ENCODE measurements at regions not wholly inside any gene's neighbourhood (a gene's known extent, or its start where the extent isn't known, plus 50 kb on each side); places are given as distances from the start of the nearest gene placed in this dataset.

GRCh38 chr12:23352670-23353069, 596.8 kb downstream of the SOX5 start:
- in situ Hi-C loops (cut with HindIII; ENCODE audit: low sequenced_read_pairs) = no loop called here
- TF ChIP-seq, protein P1, sequence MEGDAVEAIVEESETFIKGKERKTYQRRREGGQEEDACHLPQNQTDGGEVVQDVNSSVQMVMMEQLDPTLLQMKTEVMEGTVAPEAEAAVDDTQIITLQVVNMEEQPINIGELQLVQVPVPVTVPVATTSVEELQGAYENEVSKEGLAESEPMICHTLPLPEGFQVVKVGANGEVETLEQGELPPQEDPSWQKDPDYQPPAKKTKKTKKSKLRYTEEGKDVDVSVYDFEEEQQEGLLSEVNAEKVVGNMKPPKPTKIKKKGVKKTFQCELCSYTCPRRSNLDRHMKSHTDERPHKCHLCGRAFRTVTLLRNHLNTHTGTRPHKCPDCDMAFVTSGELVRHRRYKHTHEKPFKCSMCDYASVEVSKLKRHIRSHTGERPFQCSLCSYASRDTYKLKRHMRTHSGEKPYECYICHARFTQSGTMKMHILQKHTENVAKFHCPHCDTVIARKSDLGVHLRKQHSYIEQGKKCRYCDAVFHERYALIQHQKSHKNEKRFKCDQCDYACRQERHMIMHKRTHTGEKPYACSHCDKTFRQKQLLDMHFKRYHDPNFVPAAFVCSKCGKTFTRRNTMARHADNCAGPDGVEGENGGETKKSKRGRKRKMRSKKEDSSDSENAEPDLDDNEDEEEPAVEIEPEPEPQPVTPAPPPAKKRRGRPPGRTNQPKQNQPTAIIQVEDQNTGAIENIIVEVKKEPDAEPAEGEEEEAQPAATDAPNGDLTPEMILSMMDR (IDR thresholded peaks at IDR 0.05; ENCODE audit: low read depth, low read length) = no peak
- DNase-seq (ENCODE audit: low read depth, low spot score) = no peak
- H3K4me3 ChIP-seq (ENCODE audit: low read depth, low read length) = no peak overlapping the region

GRCh38 chr12:23354800-23355199, 594.7 kb downstream of the SOX5 start:
- DNase-seq (ENCODE audit: low read depth, low spot score) = no peak
- TF ChIP-seq, protein P1 (IDR thresholded peaks at IDR 0.05; ENCODE audit: low read depth, low read length) = no peak
- in situ Hi-C loops (cut with HindIII; ENCODE audit: low sequenced_read_pairs) = no loop called here

GRCh38 chr12:23356440-23356839, 593.0 kb downstream of the SOX5 start:
- in situ Hi-C loops (cut with HindIII; ENCODE audit: low sequenced_read_pairs) = no loop called here
- TF ChIP-seq, protein P1 (IDR thresholded peaks at IDR 0.05; ENCODE audit: low read depth, low read length) = no peak
- no peak overlapping the region for H3K4me3 ChIP-seq (ENCODE audit: low read depth, low read length)
- DNase-seq (ENCODE audit: low read depth, low spot score) = no peak

More at GRCh38 chr12:23354800-23355199, 594.7 kb downstream of the SOX5 start:
- H3K4me3 ChIP-seq (ENCODE audit: low read depth, low read length) = no peak overlapping the region

GRCh38 chr12:23356927-23357708, 592.4 kb downstream of the SOX5 start:
- TF ChIP-seq, protein P1 (IDR thresholded peaks at IDR 0.05; ENCODE audit: low read depth, low read length) = no peak
- no peak for DNase-seq (ENCODE audit: low read depth, low spot score)
- in situ Hi-C loops (cut with HindIII; ENCODE audit: low sequenced_read_pairs) = no loop called here
- no peak overlapping the region for H3K4me3 ChIP-seq (ENCODE audit: low read depth, low read length)

DNA sequence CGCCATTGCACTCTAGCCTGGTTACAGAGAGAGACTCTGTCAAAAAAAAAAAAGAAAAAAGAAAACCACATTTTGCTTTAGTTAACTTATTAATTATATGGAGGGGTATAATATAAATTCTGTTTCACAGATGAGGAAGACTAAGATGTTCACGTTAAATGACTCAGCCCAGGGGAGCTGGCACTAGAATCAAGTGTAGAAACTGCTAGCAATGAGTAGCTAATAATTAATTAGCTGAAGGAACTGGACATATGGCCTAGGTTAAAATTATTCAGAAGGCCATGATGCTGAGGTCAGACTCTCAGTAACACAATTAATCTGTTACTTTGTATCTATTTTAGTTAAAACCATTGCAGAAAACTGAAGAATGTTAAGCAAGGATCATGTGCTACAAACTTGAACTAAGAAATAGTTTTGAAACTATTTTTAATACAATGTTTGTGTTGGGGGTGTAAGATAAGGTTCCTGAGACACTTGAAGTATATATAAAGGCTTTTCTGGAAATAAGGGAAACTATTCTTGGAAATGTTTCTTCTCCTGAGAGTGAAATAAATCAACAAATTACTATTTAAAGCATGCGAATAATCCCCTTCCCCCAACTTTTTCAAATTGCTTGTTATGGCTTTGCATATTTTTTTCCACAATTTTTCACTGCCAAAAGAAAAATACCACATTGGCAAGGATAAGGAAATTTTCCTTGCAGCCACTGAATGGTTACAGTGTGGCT, 589.3 kb downstream of the SOX5 start:
- TF ChIP-seq, protein P1 (IDR thresholded peaks at IDR 0.05; ENCODE audit: low read depth, low read length) = no peak
- in situ Hi-C loops (cut with HindIII; ENCODE audit: low sequenced_read_pairs) = no loop called here
- no peak overlapping the region for H3K4me3 ChIP-seq (ENCODE audit: low read depth, low read length)
- no peak for DNase-seq (ENCODE audit: low read depth, low spot score)

GRCh38 chr12:23361971-23362370, 587.5 kb downstream of the SOX5 start:
- in situ Hi-C loops (cut with HindIII; ENCODE audit: low sequenced_read_pairs) = no loop called here
- no peak overlapping the region for H3K4me3 ChIP-seq (ENCODE audit: low read depth, low read length)
- TF ChIP-seq, protein P1 (IDR thresholded peaks at IDR 0.05; ENCODE audit: low read depth, low read length) = no peak
- no peak for DNase-seq (ENCODE audit: low read depth, low spot score)
